ENCODE measurements at regions not wholly inside any gene's neighbourhood (a gene's known extent, or its start where the extent isn't known, plus 50 kb on each side); places are given as distances from the start of the nearest gene placed in this dataset.

DNA sequence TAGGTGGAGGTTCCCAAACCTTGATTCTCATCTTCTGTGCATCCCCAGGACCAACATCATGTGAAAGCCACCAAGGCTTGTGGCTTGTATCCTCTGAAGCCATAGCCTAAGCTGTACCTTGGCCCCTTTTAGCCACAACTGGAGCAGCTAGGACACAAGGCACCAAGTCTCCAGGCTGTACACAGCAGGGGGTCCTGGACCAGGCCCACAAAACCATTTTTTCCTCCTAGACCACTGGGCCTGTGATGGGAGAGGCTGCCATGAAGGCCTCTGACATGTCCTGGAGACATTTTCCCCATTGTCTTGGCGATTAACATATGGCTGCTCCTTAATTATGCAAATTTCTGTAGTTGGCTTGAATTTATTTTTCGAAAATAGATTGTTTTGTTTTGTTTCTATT, 114.8 kb upstream of the LAMA2 start:
- no peaks in the 10 kb centered on the region for H3K27me3 ChIP-seq (ENCODE audit: insufficient read depth in 3 of 3, low read length in 2 of 3)
- H3K27ac ChIP-seq = no peak overlapping the region
- no peak for ATAC-seq
- H3K4me3 ChIP-seq = no peak overlapping the region
- intact Hi-C loops (cut with DNase I) = no loop called here
- no peak for DNase-seq
- TF ChIP-seq, protein P1, sequence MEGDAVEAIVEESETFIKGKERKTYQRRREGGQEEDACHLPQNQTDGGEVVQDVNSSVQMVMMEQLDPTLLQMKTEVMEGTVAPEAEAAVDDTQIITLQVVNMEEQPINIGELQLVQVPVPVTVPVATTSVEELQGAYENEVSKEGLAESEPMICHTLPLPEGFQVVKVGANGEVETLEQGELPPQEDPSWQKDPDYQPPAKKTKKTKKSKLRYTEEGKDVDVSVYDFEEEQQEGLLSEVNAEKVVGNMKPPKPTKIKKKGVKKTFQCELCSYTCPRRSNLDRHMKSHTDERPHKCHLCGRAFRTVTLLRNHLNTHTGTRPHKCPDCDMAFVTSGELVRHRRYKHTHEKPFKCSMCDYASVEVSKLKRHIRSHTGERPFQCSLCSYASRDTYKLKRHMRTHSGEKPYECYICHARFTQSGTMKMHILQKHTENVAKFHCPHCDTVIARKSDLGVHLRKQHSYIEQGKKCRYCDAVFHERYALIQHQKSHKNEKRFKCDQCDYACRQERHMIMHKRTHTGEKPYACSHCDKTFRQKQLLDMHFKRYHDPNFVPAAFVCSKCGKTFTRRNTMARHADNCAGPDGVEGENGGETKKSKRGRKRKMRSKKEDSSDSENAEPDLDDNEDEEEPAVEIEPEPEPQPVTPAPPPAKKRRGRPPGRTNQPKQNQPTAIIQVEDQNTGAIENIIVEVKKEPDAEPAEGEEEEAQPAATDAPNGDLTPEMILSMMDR (IDR thresholded peaks at IDR 0.05) = no peak
- H3K36me3 ChIP-seq (ENCODE audit: insufficient read depth in 1 of 2, low read depth in 1 of 2) = no peaks in the 10 kb centered on the region
- H3K9me3 ChIP-seq = no peaks in the 10 kb centered on the region
- 43 to 79% (median 56%) methylated on average over 2 of the region's 2 CpGs for WGBS, 3 donors
- no peaks in the 10 kb centered on the region for H3K4me1 ChIP-seq

DNA sequence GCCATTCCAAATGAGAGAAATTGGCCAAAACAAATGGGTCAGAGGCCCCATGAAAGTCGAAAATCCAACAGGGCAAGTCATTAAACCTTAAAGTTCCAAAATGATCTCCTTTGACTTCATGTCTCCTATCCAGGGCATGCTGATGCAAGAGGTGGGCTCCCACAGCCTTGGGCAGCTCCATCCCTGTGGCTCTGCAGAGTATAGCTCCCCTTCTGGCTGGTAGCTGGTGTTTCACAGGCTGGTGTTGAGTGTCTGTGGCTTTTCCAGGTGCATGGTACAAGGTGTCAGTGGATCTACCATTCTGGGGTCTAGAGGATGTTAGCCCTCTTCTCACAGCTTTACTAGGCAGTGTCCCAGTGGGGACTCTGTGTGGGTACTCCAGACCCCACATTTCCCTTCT, 115.2 kb upstream of the LAMA2 start:
- 46 to 74% (median 70%) methylated on average over 1 of the region's 1 CpG for WGBS, 3 donors
- no peak for ATAC-seq

DNA sequence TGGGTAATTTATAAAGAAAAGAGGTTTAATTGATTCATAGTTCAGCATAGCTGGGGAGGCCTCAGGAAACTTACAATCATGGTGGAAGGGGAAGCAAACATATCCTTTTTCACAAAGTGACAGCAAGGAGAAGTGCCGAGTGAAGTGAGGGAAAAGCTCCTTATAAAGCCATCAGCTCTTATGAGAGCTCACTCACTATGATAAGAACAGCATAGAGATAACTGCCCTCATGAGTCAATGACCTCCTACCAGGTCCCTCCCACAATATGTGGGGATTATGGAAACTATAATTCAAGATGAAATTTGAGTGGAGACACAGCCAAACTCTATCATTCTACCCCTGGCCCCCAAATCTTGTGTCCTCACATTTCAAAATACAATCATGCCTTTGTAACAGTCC, 115.8 kb upstream of the LAMA2 start:
- TF ChIP-seq, protein P1 (IDR thresholded peaks at IDR 0.05) = no peak
- H3K36me3 ChIP-seq (ENCODE audit: insufficient read depth in 1 of 2, low read depth in 1 of 2) = no peaks in the 10 kb centered on the region
- no peaks in the 10 kb centered on the region for H3K9me3 ChIP-seq
- no peaks in the 10 kb centered on the region for H3K27me3 ChIP-seq (ENCODE audit: insufficient read depth in 3 of 3, low read length in 2 of 3)
- 59 to 78% (median 75%) methylated on average over 1 of the region's 1 CpG for WGBS, 3 donors
- no peak for ATAC-seq
- DNase-seq = no peak
- H3K4me3 ChIP-seq = no peak overlapping the region
- intact Hi-C loops (cut with DNase I) = no loop called here
- H3K4me1 ChIP-seq = no peaks in the 10 kb centered on the region
- H3K27ac ChIP-seq = no peak overlapping the region

More for the DNA sequence above, 115.2 kb upstream of the LAMA2 start:
- no peaks in the 10 kb centered on the region for H3K4me1 ChIP-seq
- intact Hi-C loops (cut with DNase I) = no loop called here
- TF ChIP-seq, protein P1 (IDR thresholded peaks at IDR 0.05) = no peak
- H3K4me3 ChIP-seq = no peak overlapping the region
- no peaks in the 10 kb centered on the region for H3K9me3 ChIP-seq
- H3K36me3 ChIP-seq (ENCODE audit: insufficient read depth in 1 of 2, low read depth in 1 of 2) = no peaks in the 10 kb centered on the region
- no peaks in the 10 kb centered on the region for H3K27me3 ChIP-seq (ENCODE audit: insufficient read depth in 3 of 3, low read length in 2 of 3)
- H3K27ac ChIP-seq = no peak overlapping the region
- no peak for DNase-seq

GRCh38 chr6:128763599-128764300, 119.2 kb upstream of the LAMA2 start:
- Histone ChIP-seq H3K9me3 (no peaks in the 10 kb centered on the region), H3K36me3 (ENCODE audit: insufficient read depth in 1 of 2, low read depth in 1 of 2) (no peaks in the 10 kb centered on the region), H3K4me3 (no peak overlapping the region), H3K27ac (no peak overlapping the region), H3K4me1 (no peaks in the 10 kb centered on the region), H3K27me3 (ENCODE audit: insufficient read depth in 3 of 3, low read length in 2 of 3) (no peaks in the 10 kb centered on the region)
- ATAC-seq (no peak), DNase-seq (no peak)
- TF ChIP-seq, protein P1 (IDR thresholded peaks at IDR 0.05) = no peak
- 52 to 63% (median 60%) methylated on average over 2 of the region's 2 CpGs for WGBS, 3 donors
- intact Hi-C loops (cut with DNase I) = no loop called here

DNA sequence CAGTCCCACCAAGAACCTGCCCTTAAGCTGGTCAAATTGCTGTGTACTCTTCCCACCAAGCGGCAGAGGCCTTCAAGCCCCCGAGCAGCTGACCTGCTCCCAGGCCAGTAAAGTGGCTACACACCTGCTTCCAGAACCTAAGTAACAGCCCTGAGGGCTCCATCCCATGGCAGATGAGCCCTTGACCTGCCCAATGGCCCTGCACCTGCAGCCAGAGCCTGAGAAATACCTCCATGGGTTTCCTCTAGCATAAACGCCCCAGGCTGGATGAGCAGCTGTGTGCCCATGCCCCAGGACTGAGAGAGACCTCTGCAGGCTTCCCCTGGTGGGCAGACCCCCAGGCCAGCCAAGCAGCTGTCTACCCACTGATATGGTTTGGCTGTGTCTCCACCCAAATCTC, 123.0 kb upstream of the LAMA2 start:
- Histone ChIP-seq H3K27me3 (ENCODE audit: insufficient read depth in 3 of 3, low read length in 2 of 3) (no peaks in the 10 kb centered on the region), H3K9me3 (no peaks in the 10 kb centered on the region), H3K36me3 (ENCODE audit: insufficient read depth in 1 of 2, low read depth in 1 of 2) (no peaks in the 10 kb centered on the region), H3K27ac (no peak overlapping the region), H3K4me1 (no peaks in the 10 kb centered on the region), H3K4me3 (no peak overlapping the region)
- WGBS, 3 donors = 84 to 92% (median 86%) methylated on average over 3 of the region's 3 CpGs
- intact Hi-C loops (cut with DNase I) = no loop called here
- DNase-seq (no peak), ATAC-seq (no peak)
- TF ChIP-seq, protein P1 (IDR thresholded peaks at IDR 0.05) = no peak
